GM12878 (cell line): ENCODE measurements at regions not wholly inside any gene's neighbourhood (a gene's known extent, or its start where the extent isn't known, plus 50 kb on each side); places are given as distances from the start of the nearest gene placed in this dataset.
A peak's percentile ranks its signal among the peaks of the same experiment; 100 is the strongest.

Experiments
- CBX5 ChIP-seq: sonication (generic); IDR thresholded peaks from 2 replicates; pipeline ENCODE4 v1.6.1; 2016; ENCODE audit warnings: low read depth, moderate library complexity, mild to moderate bottlenecking, inconsistent platforms
- CHD4 ChIP-seq: fragments of 200-600 bp; sonication (generic); IDR thresholded peaks from 2 replicates; pipeline ENCODE4 v1.6.1; 2016; ENCODE audit warnings: mild to moderate bottlenecking
- ESRRA ChIP-seq: IDR thresholded peaks from 2 replicates; pipeline ENCODE4 v1.6.1; 2012; ENCODE audit warnings: mild to moderate bottlenecking, low read length, improper control_type of control experiment
- HDGF ChIP-seq: fragments of 450-650 bp; IDR thresholded peaks from 2 replicates; pipeline ENCODE4 v1.6.1; 2016; ENCODE audit warnings: antibody characterized with exemption
- MTA3 ChIP-seq: IDR thresholded peaks from 2 replicates; pipeline ENCODE4 v1.6.1; 2012; ENCODE audit warnings: low read length, inconsistent platforms, borderline replicate concordance
- NFYA ChIP-seq: IDR thresholded peaks from 2 replicates; pipeline ENCODE4 v1.6.1; 2011; ENCODE audit warnings: low read depth, mild to moderate bottlenecking, low read length, improper control_type of control experiment, borderline replicate concordance
- POLR2A ChIP-seq: IDR thresholded peaks from 2 replicates; pipeline ENCODE4 v1.6.1; 2011; ENCODE audit warnings: low read depth, mild to moderate bottlenecking, low read length
- SIN3A ChIP-seq: IDR thresholded peaks from 2 replicates; pipeline ENCODE4 v1.6.1; 2012; ENCODE audit warnings: low read depth, low read length, improper control_type of control experiment
- SIX5 ChIP-seq: IDR thresholded peaks from 2 replicates; pipeline ENCODE4 v1.6.1; 2011; ENCODE audit warnings: mild to moderate bottlenecking, low read depth, low read length, moderate library complexity; ENCODE audit not compliant: severe bottlenecking
- SPI1 ChIP-seq: IDR thresholded peaks from 2 replicates; pipeline ENCODE4 v1.6.1; 2011; ENCODE audit warnings: low read depth, mild to moderate bottlenecking, low read length, moderate library complexity, borderline replicate concordance; ENCODE audit not compliant: insufficient read depth
- SUPT20H ChIP-seq: IDR thresholded peaks from 2 replicates; pipeline ENCODE4 v1.6.1; 2011; ENCODE audit warnings: low read depth, mild to moderate bottlenecking, low read length, moderate library complexity, borderline replicate concordance; ENCODE audit not compliant: control insufficient read depth
- TBL1XR1 ChIP-seq: IDR thresholded peaks from 2 replicates; pipeline ENCODE4 v1.6.1; 2012; ENCODE audit warnings: low read depth, low read length, improper control_type of control experiment
- ZNF207 ChIP-seq: fragments of 450-650 bp; IDR thresholded peaks from 2 replicates; pipeline ENCODE4 v1.6.1; 2014; ENCODE audit warnings: antibody characterized with exemption, mild to moderate bottlenecking, borderline replicate concordance
- TF ChIP-seq, protein P1 (sequence below): fragments of 450-650 bp; IDR thresholded peaks from 2 replicates; pipeline ENCODE4 v1.6.1; 2017; ENCODE audit warnings: low read depth, mild to moderate bottlenecking, moderate library complexity
- TF ChIP-seq, protein P2 (sequence below): fragments of 450-650 bp; IDR thresholded peaks from 2 replicates; pipeline ENCODE4 v1.6.1; 2018; ENCODE audit warnings: mild to moderate bottlenecking, low read depth, moderate library complexity; ENCODE audit not compliant: partially characterized antibody
- TF ChIP-seq, protein P3 (sequence below): IDR thresholded peaks from 2 replicates; pipeline ENCODE4 v1.6.1; 2011; ENCODE audit warnings: low read depth, low read length, improper control_type of control experiment, borderline replicate concordance
- TF ChIP-seq, protein P4 (sequence below): fragments of 450-650 bp; conservative IDR thresholded peaks from 2 replicates; pipeline ENCODE4 v1.6.1; 2017; ENCODE audit warnings: mild to moderate bottlenecking, moderate library complexity
- TF ChIP-seq, protein P5 (sequence below): fragments of 450-650 bp; formaldehyde crosslinking; IDR thresholded peaks from 2 replicates; pipeline ENCODE4 v1.4.0; 2022; ENCODE audit warnings: mild to moderate bottlenecking, moderate library complexity
- TF ChIP-seq, protein P6 (sequence below): fragments of 450-650 bp; IDR thresholded peaks from 2 replicates; pipeline ENCODE4 v1.6.1; 2014; ENCODE audit warnings: mild to moderate bottlenecking

DNA sequence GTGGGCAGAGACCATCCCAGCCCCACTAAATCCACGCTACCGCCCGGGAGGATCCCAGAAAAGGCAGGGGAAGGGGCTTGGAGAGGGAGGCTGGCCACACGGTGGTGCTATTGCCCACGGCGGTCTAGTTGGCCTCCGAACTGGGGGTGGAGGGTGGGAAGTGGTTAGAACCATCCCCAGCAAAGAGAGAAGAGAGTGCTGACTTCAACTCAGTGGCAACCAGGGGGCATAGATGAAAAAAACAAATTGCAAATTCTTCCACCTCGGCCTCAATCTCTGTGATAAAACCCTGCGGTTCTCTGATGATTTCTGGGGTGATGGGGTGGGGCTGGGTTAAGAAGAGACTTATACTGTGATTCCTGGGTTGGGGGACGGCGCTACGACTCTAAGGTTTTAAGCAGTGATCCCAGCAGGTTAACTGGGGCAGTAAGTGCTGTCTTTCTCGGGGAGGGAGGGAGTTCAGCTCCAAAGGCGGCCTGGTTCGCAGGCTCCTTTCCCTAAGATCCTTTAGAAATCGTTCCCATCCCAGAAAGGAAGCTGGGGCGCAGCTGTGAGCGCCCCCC is 154.5 kb upstream of the LYZL2 start (continued):
- TF ChIP-seq, protein P1, sequence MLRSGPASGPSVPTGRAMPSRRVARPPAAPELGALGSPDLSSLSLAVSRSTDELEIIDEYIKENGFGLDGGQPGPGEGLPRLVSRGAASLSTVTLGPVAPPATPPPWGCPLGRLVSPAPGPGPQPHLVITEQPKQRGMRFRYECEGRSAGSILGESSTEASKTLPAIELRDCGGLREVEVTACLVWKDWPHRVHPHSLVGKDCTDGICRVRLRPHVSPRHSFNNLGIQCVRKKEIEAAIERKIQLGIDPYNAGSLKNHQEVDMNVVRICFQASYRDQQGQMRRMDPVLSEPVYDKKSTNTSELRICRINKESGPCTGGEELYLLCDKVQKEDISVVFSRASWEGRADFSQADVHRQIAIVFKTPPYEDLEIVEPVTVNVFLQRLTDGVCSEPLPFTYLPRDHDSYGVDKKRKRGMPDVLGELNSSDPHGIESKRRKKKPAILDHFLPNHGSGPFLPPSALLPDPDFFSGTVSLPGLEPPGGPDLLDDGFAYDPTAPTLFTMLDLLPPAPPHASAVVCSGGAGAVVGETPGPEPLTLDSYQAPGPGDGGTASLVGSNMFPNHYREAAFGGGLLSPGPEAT = 0 out of 2 replicates have a peak, but pooled peaks have one; percentile 10
- TF ChIP-seq, protein P2, sequence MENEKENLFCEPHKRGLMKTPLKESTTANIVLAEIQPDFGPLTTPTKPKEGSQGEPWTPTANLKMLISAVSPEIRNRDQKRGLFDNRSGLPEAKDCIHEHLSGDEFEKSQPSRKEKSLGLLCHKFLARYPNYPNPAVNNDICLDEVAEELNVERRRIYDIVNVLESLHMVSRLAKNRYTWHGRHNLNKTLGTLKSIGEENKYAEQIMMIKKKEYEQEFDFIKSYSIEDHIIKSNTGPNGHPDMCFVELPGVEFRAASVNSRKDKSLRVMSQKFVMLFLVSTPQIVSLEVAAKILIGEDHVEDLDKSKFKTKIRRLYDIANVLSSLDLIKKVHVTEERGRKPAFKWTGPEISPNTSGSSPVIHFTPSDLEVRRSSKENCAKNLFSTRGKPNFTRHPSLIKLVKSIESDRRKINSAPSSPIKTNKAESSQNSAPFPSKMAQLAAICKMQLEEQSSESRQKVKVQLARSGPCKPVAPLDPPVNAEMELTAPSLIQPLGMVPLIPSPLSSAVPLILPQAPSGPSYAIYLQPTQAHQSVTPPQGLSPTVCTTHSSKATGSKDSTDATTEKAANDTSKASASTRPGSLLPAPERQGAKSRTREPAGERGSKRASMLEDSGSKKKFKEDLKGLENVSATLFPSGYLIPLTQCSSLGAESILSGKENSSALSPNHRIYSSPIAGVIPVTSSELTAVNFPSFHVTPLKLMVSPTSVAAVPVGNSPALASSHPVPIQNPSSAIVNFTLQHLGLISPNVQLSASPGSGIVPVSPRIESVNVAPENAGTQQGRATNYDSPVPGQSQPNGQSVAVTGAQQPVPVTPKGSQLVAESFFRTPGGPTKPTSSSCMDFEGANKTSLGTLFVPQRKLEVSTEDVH = no peak
- TF ChIP-seq ESRRA (no peak), ZNF207 (no peak), TBL1XR1 (no peak; the same call in 1 of the 2 replicates), POLR2A (no peak), MTA3 (no peak), HDGF (no peak), SUPT20H (no peak), CHD4 (no peak), NFYA (no peak), SIN3A (no peak), SIX5 (no peak), CBX5 (no peak), SPI1 (peak; percentile 50; the same call in 1 of the 2 replicates)
- TF ChIP-seq, protein P3, sequence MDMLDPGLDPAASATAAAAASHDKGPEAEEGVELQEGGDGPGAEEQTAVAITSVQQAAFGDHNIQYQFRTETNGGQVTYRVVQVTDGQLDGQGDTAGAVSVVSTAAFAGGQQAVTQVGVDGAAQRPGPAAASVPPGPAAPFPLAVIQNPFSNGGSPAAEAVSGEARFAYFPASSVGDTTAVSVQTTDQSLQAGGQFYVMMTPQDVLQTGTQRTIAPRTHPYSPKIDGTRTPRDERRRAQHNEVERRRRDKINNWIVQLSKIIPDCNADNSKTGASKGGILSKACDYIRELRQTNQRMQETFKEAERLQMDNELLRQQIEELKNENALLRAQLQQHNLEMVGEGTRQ = no peak
- TF ChIP-seq, protein P4, sequence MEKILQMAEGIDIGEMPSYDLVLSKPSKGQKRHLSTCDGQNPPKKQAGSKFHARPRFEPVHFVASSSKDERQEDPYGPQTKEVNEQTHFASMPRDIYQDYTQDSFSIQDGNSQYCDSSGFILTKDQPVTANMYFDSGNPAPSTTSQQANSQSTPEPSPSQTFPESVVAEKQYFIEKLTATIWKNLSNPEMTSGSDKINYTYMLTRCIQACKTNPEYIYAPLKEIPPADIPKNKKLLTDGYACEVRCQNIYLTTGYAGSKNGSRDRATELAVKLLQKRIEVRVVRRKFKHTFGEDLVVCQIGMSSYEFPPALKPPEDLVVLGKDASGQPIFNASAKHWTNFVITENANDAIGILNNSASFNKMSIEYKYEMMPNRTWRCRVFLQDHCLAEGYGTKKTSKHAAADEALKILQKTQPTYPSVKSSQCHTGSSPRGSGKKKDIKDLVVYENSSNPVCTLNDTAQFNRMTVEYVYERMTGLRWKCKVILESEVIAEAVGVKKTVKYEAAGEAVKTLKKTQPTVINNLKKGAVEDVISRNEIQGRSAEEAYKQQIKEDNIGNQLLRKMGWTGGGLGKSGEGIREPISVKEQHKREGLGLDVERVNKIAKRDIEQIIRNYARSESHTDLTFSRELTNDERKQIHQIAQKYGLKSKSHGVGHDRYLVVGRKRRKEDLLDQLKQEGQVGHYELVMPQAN = no peak
- TF ChIP-seq, protein P5, sequence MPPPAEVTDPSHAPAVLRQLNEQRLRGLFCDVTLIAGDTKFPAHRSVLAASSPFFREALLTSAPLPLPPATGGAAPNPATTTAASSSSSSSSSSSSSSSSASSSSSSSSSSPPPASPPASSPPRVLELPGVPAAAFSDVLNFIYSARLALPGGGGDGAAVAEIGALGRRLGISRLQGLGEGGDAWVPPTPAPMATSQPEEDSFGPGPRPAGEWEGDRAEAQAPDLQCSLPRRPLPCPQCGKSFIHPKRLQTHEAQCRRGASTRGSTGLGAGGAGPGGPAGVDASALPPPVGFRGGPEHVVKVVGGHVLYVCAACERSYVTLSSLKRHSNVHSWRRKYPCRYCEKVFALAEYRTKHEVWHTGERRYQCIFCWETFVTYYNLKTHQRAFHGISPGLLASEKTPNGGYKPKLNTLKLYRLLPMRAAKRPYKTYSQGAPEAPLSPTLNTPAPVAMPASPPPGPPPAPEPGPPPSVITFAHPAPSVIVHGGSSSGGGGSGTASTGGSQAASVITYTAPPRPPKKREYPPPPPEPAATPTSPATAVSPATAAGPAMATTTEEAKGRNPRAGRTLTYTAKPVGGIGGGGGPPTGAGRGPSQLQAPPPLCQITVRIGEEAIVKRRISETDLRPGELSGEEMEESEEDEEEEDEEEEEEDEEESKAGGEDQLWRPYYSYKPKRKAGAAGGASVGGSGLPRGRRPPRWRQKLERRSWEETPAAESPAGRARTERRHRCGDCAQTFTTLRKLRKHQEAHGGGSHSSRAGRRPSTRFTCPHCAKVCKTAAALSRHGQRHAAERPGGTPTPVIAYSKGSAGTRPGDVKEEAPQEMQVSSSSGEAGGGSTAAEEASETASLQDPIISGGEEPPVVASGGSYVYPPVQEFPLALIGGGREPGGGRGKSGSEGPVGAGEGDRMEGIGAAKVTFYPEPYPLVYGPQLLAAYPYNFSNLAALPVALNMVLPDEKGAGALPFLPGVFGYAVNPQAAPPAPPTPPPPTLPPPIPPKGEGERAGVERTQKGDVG = no peak
- TF ChIP-seq, protein P6, sequence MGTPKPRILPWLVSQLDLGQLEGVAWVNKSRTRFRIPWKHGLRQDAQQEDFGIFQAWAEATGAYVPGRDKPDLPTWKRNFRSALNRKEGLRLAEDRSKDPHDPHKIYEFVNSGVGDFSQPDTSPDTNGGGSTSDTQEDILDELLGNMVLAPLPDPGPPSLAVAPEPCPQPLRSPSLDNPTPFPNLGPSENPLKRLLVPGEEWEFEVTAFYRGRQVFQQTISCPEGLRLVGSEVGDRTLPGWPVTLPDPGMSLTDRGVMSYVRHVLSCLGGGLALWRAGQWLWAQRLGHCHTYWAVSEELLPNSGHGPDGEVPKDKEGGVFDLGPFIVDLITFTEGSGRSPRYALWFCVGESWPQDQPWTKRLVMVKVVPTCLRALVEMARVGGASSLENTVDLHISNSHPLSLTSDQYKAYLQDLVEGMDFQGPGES = no peak
